Left lung (tissue), 4 donors: ENCODE measurements at regions not wholly inside any gene's neighbourhood (a gene's known extent, or its start where the extent isn't known, plus 50 kb on each side); places are given as distances from the start of the nearest gene placed in this dataset.

Experiments
- ATAC-seq: fragments of 200-7000 bp; cut with Tn5 transposase; one replicate; pipeline ENCODE4 v1.9.1; 2020; ENCODE audit warnings: moderate library complexity
- DNase-seq, 4 donors: peaks; one replicate each; pipeline ENCODE4 v3.0.0-alpha.2; 2013 to 2020
- H3K27ac ChIP-seq, 2 donors: fragments of 200-600 bp; sonication (generic) in 1 of 2; one replicate each; pipeline versions ENCODE4 v1.5.0 to v1.8.0; 2020 to 2021
- H3K27me3 ChIP-seq, 2 donors: fragments of 200-600 bp; sonication (generic) in 1 of 2; one replicate each; pipeline versions ENCODE4 v1.5.0 to v1.8.0; 2020 to 2021
- H3K36me3 ChIP-seq, 2 donors: fragments of 200-600 bp; sonication (generic) in 1 of 2; one replicate each; pipeline versions ENCODE4 v1.5.0 to v1.8.0; 2020 to 2021
- H3K4me1 ChIP-seq, 2 donors: fragments of 200-600 bp; one replicate each; pipeline ENCODE4 v1.8.0; 2021
- H3K4me3 ChIP-seq, 2 donors: fragments of 200-600 bp; sonication (generic) in 1 of 2; one replicate each; pipeline versions ENCODE4 v1.5.0 to v1.8.0; 2020 to 2021; ENCODE audit warnings: mild to moderate bottlenecking in 1 of 2
- H3K9me3 ChIP-seq, 2 donors: fragments of 200-600 bp; sonication (generic) in 1 of 2; one replicate each; pipeline versions ENCODE4 v1.5.0 to v1.8.0; 2020 to 2021
- intact Hi-C, 2 donors: fragments of 100-400 bp; cut with DNase I; formaldehyde crosslinking; loops; one replicate each; pipeline versions ENCODE4 v1.11.2 to v1.14.2; 2022
- TF ChIP-seq, protein P1 (sequence below), 2 donors: fragments of 200-600 bp; sonication (generic) in 1 of 2; IDR thresholded peaks; one replicate each; pipeline versions ENCODE4 v1.5.0 to v1.8.0; 2021; ENCODE audit warnings: antibody characterized with exemption in 2 of 2
- donor health status: DM: no; HTN: yes; CAD: no.
- donor health status: DM: no; HTN: no; CAD: no.

- no peaks in the 10 kb centered on the region for H3K27me3 ChIP-seq
- TF ChIP-seq, protein P1, sequence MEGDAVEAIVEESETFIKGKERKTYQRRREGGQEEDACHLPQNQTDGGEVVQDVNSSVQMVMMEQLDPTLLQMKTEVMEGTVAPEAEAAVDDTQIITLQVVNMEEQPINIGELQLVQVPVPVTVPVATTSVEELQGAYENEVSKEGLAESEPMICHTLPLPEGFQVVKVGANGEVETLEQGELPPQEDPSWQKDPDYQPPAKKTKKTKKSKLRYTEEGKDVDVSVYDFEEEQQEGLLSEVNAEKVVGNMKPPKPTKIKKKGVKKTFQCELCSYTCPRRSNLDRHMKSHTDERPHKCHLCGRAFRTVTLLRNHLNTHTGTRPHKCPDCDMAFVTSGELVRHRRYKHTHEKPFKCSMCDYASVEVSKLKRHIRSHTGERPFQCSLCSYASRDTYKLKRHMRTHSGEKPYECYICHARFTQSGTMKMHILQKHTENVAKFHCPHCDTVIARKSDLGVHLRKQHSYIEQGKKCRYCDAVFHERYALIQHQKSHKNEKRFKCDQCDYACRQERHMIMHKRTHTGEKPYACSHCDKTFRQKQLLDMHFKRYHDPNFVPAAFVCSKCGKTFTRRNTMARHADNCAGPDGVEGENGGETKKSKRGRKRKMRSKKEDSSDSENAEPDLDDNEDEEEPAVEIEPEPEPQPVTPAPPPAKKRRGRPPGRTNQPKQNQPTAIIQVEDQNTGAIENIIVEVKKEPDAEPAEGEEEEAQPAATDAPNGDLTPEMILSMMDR (IDR thresholded peaks at IDR 0.05) = no peak
- no peaks in the 10 kb centered on the region for H3K4me1 ChIP-seq
- no peak overlapping the region for H3K27ac ChIP-seq
- no peak for ATAC-seq
- H3K9me3 ChIP-seq = no peaks in the 10 kb centered on the region
- intact Hi-C loops = no loop called here
- no peak for DNase-seq
- no peaks in the 10 kb centered on the region for H3K36me3 ChIP-seq
- H3K4me3 ChIP-seq = no peak overlapping the region
Measured at GRCh38 chr5:6264394-6264793, 114.0 kb downstream of the MED10 start.

- intact Hi-C loops = no loop called here
- TF ChIP-seq, protein P1 (IDR thresholded peaks at IDR 0.05) = no peak
- Histone ChIP-seq H3K4me1 (no peaks in the 10 kb centered on the region), H3K36me3 (no peaks in the 10 kb centered on the region), H3K27ac (no peak overlapping the region), H3K4me3 (no peak overlapping the region), H3K9me3 (no peaks in the 10 kb centered on the region), H3K27me3 (no peaks in the 10 kb centered on the region)
- DNase-seq (peak in 1 of 4 donors; percentile 45), ATAC-seq (no peak)
Measured at GRCh38 chr5:6262651-6263363, 115.5 kb downstream of the MED10 start.

DNA sequence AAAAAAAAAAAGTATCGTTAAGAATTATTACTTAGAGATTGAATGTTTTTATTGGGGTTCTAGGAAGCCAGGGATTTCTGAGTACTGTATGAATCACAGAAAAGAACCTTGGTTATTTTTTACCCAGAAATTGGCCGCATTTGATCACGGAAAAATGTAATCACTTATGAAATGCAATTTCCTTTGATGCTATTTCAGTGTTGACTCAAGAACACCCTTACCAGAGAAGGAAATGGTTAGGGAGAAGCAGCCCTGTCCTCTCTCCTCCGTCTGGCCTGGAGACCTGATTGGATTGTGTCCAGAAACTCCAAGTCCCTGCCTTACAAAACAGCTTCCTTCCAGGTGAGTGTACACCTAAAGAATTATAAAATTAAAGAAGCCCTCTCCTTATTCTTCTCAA is 116.7 kb downstream of the MED10 start:
- DNase-seq (no peak), ATAC-seq (peak; percentile 69)
- intact Hi-C loops = no loop called here
- no peaks in the 10 kb centered on the region for H3K4me1 ChIP-seq
- no peaks in the 10 kb centered on the region for H3K36me3 ChIP-seq
- no peak overlapping the region for H3K4me3 ChIP-seq
- TF ChIP-seq, protein P1 (IDR thresholded peaks at IDR 0.05) = no peak
- H3K9me3 ChIP-seq = no peaks in the 10 kb centered on the region
- no peak overlapping the region for H3K27ac ChIP-seq
- no peaks in the 10 kb centered on the region for H3K27me3 ChIP-seq

DNA sequence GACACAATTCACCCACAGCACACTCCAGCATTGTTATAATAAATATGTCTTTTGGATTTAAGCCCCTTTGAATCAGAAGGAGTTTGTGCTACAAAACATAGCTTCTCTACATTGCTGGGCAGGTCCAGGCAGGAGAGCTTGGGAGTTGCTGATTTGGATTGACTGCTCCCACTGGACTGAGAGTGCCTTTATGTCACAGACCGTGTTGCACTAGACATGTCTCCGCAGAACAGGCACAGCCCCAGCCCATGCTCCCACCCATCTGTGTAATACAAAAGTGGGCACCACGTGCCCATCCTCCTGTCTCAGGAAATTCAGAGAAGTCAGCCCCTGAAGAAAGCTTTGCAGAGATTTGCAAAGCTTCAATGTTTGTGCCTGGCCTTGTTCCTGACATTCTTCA is 117.1 kb downstream of the MED10 start:
- no peak overlapping the region for H3K27ac ChIP-seq
- H3K4me1 ChIP-seq = no peaks in the 10 kb centered on the region
- intact Hi-C loops = no loop called here
- ATAC-seq = no peak
- no peaks in the 10 kb centered on the region for H3K36me3 ChIP-seq
- no peaks in the 10 kb centered on the region for H3K9me3 ChIP-seq
- TF ChIP-seq, protein P1 (IDR thresholded peaks at IDR 0.05) = no peak
- no peak overlapping the region for H3K4me3 ChIP-seq
- no peaks in the 10 kb centered on the region for H3K27me3 ChIP-seq
- DNase-seq = peak in 1 of 4 donors; percentile 26

DNA sequence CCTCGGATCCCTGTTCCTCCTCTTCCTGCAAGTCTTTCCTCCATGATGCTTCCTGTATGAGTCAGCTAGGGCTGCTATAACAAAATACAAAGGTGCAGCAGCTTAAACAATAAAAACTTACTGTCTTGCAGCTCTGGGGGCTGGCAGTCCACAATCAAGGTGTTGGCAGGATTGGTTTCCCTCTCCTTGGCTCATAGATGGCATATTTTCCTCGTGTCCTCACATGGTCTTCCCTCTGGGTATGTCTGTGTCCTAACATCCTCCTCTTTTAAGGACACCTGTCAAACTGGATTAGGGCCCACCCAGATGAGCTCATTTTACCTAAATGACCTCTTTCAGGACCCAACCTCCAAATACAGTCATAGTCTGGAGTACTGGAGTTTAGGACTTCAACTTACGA is 117.5 kb downstream of the MED10 start:
- Histone ChIP-seq H3K4me1 (no peaks in the 10 kb centered on the region), H3K9me3 (no peaks in the 10 kb centered on the region), H3K36me3 (no peaks in the 10 kb centered on the region), H3K27me3 (no peaks in the 10 kb centered on the region), H3K4me3 (no peak overlapping the region), H3K27ac (no peak overlapping the region)
- DNase-seq (no peak), ATAC-seq (no peak)
- intact Hi-C loops = no loop called here
- TF ChIP-seq, protein P1 (IDR thresholded peaks at IDR 0.05) = no peak
